Activated CD4-positive, alpha-beta T cell treated with anti-CD3 and anti-CD28 coated beads for 36 hours (primary cell): ENCODE measurements at regions not wholly inside any gene's neighbourhood (a gene's known extent, or its start where the extent isn't known, plus 50 kb on each side); places are given as distances from the start of the nearest gene placed in this dataset.

Experiments used
- ATAC-seq: fragments of 200-7000 bp; cut with Tn5 transposase; one replicate; pipeline ENCODE4 v1.10.0; 2021; ENCODE audit warnings: mild to moderate bottlenecking, moderate library complexity
- CTCF ChIA-PET: fragments of 350-600 bp; sonication (Branson Sonifier 250); formaldehyde crosslinking; loops from one replicate; lab custom pipeline; 2021; ENCODE audit warnings: antibody characterized with exemption; lab: Charles Lee
- POLR2A ChIA-PET: fragments of 350-600 bp; sonication (Branson Sonifier 250); formaldehyde crosslinking; loops from one replicate; lab custom pipeline; 2021; ENCODE audit warnings: antibody characterized with exemption, inconsistent platforms; lab: Charles Lee
- DNase-seq: peaks from one replicate; pipeline ENCODE4 v3.0.0-alpha.2; 2020
- H3K27ac Mint-ChIP-seq: one replicate; pipeline ENCODE4 v1.8.0; 2021; ENCODE audit warnings: mixed read lengths
- H3K27me3 Mint-ChIP-seq: one replicate; pipeline ENCODE4 v1.8.0; 2021; ENCODE audit warnings: mixed read lengths
- H3K36me3 Mint-ChIP-seq: one replicate; pipeline ENCODE4 v1.8.0; 2021; ENCODE audit warnings: low read depth, mixed read lengths
- H3K4me1 Mint-ChIP-seq: one replicate; pipeline ENCODE4 v1.8.0; 2021; ENCODE audit warnings: mixed read lengths
- H3K4me3 Mint-ChIP-seq: one replicate; pipeline ENCODE4 v1.8.0; 2021; ENCODE audit warnings: mild to moderate bottlenecking, moderate library complexity, mixed read lengths
- H3K9me3 Mint-ChIP-seq: one replicate; pipeline ENCODE4 v1.8.0; 2021; ENCODE audit warnings: low read depth, mixed read lengths
- intact Hi-C, 2 experiments: fragments of 100-400 bp; cut with DNase I in 1 of 2; cut with micrococcal nuclease in 1 of 2; formaldehyde crosslinking; loops; one replicate each; pipeline versions ENCODE4 v1.14.2 to v1.15.1; 2022 to 2024; cut with DNase I, micrococcal nuclease

DNA sequence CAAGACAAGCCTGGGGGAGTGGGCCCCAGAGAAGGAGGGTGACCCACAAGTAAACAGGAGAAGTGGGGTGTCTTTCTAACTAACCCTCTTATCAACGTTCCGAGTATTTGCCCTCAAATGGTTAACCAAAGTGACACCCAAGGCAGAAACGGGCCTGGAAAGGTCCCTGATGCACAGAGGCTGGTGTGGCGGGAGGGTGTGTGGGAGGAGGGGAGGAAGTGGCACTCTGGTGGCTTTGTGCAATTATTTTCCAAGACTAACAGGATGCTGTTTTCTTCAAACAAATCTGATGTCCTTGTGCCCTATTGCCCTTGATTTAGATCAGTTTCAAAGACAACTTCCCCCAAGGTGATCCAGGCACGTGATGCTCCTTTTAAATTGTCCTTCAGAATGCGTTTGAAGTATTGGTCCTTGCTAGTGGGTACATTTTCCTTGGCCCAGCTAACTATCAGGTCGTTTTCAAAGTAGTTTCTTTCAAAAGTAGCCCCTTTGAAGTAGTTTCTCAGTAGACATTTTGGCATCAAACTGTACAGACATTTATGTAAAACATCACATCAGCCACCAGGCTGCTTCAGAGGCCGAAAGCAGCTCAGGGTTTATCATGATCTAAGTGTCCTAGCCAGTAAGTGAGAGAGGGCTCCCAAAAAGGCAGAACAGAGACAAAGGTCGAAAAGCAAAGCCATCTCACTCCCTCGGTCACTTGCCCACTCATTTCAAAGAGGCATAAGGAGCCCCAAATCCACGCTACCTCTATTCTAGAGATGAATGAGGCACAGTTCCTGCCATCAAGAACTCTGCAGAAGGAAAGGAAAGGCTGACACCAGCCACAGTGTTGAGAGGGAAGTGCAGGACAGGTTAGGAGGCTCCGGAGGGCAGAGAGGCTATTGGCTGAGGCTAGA is 371.1 kb upstream of the ID2 start:
- H3K4me3 Mint-ChIP-seq: no peak overlapping the region
- ChIA-PET POLR2A (interaction anchor here (1.1 kb wide), 1 partner anchor 32 kb away, joined by 6 read pairs; no protein-coding TSS in a partner anchor), CTCF (interaction anchor here (0.8 to 1.1 kb wide), 2 partner anchors 10 to 96 kb away, joined by 3 read pairs; no protein-coding TSS in a partner anchor)
- ATAC-seq (peak; percentile 57), DNase-seq (peak; percentile 78)
- H3K4me1 Mint-ChIP-seq: peaks cover 46% of the 10 kb centered on the region
- intact Hi-C loops: loop anchor here in 1 of 2 experiments (10.0 kb wide), 1 partner anchor 174 kb away; no protein-coding TSS in a partner anchor
- no peaks in the 10 kb centered on the region for H3K9me3 Mint-ChIP-seq
- H3K27ac Mint-ChIP-seq: peak overlapping the region; percentile 66
- H3K27me3 Mint-ChIP-seq: no peaks in the 10 kb centered on the region
- H3K36me3 Mint-ChIP-seq: no peaks in the 10 kb centered on the region

- no peak for ATAC-seq
- peaks cover 38% of the 10 kb centered on the region for H3K4me1 Mint-ChIP-seq
- POLR2A ChIA-PET: no interaction called here
Measured at GRCh38 chr2:8312221-8312620, 369.6 kb upstream of the ID2 start.

DNA sequence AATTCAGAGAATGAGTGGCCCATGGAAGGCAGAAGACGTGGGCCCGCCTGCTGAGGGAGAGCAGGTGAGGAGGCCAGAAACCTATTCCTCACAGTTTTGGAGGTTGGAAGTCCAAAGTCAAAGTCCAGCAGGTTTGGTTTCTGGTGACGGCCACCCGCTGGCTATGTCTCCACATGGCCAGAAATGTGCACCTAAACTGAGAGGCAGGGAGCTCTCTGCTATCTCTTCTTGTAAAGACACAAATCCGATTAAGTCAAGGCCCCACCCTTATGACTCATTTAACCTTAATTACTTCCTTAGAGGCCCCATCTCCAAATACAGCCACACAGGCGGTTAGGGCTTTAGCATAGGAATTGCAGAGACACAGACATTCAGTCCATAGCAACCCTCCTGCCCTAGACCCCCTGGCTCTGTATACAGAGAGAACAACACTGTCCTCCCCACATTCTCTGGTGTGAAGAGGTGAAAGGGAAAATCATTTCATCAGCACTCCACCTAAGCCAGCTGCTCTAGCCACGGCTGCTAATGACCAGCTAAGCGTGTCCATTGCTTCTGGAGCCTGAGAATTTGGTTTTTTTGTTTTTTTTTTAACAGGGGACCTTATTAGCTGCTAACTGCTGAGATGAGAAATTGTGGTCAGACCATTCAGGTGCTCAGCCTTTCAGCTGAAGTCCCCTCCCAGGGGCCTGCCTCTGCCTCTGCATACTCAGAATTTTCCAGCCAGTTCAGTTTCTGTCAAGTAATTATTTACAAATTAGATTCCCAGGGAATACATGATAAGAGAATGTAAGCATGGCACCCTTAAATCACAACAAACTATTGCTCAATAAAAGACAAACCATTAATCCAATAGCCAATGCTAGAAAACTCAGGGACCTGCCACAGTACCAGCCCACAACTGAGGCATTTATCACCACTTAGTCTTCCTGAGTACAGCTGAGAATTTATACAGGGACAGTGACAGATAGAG is 368.7 kb upstream of the ID2 start:
- Mint-ChIP-seq H3K4me3 (no peak overlapping the region), H3K27ac (no peak overlapping the region), H3K9me3 (no peaks in the 10 kb centered on the region), H3K36me3 (no peaks in the 10 kb centered on the region), H3K4me1 (peaks cover 38% of the 10 kb centered on the region), H3K27me3 (peaks cover 5% of the 10 kb centered on the region)
- CTCF ChIA-PET: interaction anchor here (1.3 kb wide), 1 partner anchor 12 kb away, joined by 6 read pairs; no protein-coding TSS in a partner anchor
- ATAC-seq (peak; percentile 38), DNase-seq (no peak)
- POLR2A ChIA-PET: no interaction called here
- intact Hi-C loops: loop anchor here in 1 of 2 experiments (10.0 kb wide), 1 partner anchor 172 kb away; no protein-coding TSS in a partner anchor

More at GRCh38 chr2:8312221-8312620, 369.6 kb upstream of the ID2 start:
- Mint-ChIP-seq H3K9me3 (no peaks in the 10 kb centered on the region), H3K4me3 (no peak overlapping the region), H3K36me3 (no peaks in the 10 kb centered on the region), H3K27ac (peak overlapping the region; percentile 38), H3K27me3 (peaks cover 2% of the 10 kb centered on the region)
- DNase-seq: no peak
- CTCF ChIA-PET: no interaction called here
- intact Hi-C loops: loop anchor here in 1 of 2 experiments (10.0 kb wide), 1 partner anchor 173 kb away; no protein-coding TSS in a partner anchor

DNA sequence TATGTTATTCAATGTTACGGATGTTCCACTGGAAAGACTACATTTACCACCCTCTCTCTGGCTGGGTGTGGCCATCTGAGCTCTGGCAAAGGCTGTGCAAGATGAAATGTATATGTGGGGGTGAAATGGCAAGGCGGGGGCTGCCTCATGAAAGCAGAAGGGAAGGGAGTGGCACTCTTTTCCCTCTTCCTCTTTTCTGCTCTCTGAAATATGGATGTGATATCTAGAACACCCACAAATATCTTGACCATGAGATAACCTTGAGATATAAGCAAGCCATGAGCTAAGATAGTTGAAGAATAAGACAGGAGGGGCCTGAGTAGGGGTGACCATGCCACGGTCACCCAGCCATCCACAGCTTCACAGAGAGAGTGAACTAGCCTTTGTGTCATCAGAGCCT is 367.8 kb upstream of the ID2 start:
- DNase-seq (no peak), ATAC-seq (no peak)
- peaks cover 5% of the 10 kb centered on the region for H3K27me3 Mint-ChIP-seq
- ChIA-PET CTCF (interaction anchor here (0.6 to 1.3 kb wide), 2 partner anchors 11 to 227 kb away, joined by 3 to 6 read pairs; no protein-coding TSS in a partner anchor), POLR2A (no interaction called here)
- H3K27ac Mint-ChIP-seq: no peak overlapping the region
- intact Hi-C loops: loop anchor here in 1 of 2 experiments (10.0 kb wide), 1 partner anchor 171 kb away; no protein-coding TSS in a partner anchor
- H3K9me3 Mint-ChIP-seq: no peaks in the 10 kb centered on the region
- no peaks in the 10 kb centered on the region for H3K36me3 Mint-ChIP-seq
- H3K4me3 Mint-ChIP-seq: no peak overlapping the region
- peaks cover 41% of the 10 kb centered on the region for H3K4me1 Mint-ChIP-seq

DNA sequence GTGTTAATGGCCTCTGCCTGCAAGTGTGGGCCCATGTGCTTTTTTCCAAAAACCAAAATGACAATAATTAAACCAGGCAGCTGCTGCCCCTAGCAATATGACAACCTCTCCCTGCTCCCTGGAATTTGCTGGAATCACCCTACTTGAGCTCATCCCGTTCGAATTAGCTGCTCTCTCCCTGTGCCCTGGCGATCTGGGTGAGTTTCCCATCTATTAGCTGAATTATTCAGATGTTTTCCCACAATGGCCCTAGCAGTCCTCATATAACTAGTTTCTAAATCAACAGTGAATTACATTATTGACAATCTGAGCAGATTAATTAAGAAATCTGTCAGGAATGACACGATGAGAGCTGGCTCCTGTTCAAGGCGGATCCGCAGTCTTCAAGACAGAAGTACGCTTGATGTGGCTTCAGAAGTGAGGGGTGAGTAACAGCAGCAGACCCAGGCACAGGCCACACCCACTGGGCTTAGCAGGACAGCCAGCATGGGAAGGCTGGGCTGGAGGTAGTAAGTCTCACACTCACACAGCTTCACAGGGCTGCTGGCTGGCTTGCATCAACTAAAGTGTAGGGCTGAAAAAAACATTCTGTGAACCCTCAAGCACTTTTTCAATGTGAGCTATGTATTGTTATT is 366.2 kb upstream of the ID2 start:
- DNase-seq (no peak), ATAC-seq (no peak)
- ChIA-PET POLR2A (no interaction called here), CTCF (no interaction called here)
- Mint-ChIP-seq H3K4me1 (peaks cover 42% of the 10 kb centered on the region), H3K4me3 (no peak overlapping the region), H3K9me3 (no peaks in the 10 kb centered on the region), H3K27ac (no peak overlapping the region), H3K36me3 (no peaks in the 10 kb centered on the region), H3K27me3 (peaks cover 5% of the 10 kb centered on the region)
- intact Hi-C loops: loop anchor here in 1 of 2 experiments (10.0 kb wide), 1 partner anchor 169 kb away; no protein-coding TSS in a partner anchor

- POLR2A ChIA-PET: no interaction called here
- no peaks in the 10 kb centered on the region for H3K36me3 Mint-ChIP-seq
- CTCF ChIA-PET: no interaction called here
- no peak overlapping the region for H3K27ac Mint-ChIP-seq
- H3K4me3 Mint-ChIP-seq: no peak overlapping the region
- H3K9me3 Mint-ChIP-seq: no peaks in the 10 kb centered on the region
- ATAC-seq: no peak
- intact Hi-C loops: loop anchor here in 1 of 2 experiments (10.0 kb wide), 1 partner anchor 168 kb away; no protein-coding TSS in a partner anchor
- no peak for DNase-seq
- peaks cover 5% of the 10 kb centered on the region for H3K27me3 Mint-ChIP-seq
- peaks cover 35% of the 10 kb centered on the region for H3K4me1 Mint-ChIP-seq
Measured at GRCh38 chr2:8316356-8316755, 365.5 kb upstream of the ID2 start.

DNA sequence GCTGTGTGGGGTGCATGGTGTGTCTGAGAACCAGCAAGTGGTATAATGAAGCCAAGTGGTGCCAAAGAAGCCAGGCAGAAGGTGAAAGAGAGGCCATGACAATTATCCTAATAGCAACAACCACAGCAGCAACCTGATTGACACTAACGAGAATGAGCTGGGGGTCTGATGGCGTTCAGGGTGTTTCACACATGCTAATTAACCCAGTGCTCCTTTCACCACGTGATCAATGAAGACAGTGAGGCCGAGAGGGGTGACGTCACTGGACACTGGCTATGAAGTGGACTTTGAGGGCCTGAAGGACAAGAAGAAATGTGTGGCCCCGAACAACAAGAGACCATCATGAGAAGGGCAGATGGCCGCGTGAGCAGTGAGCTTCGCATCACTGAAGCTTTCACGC is 364.4 kb upstream of the ID2 start:
- Mint-ChIP-seq H3K36me3 (no peaks in the 10 kb centered on the region), H3K27ac (no peak overlapping the region), H3K4me1 (peaks cover 26% of the 10 kb centered on the region), H3K27me3 (peaks cover 5% of the 10 kb centered on the region), H3K4me3 (no peak overlapping the region), H3K9me3 (no peaks in the 10 kb centered on the region)
- ChIA-PET POLR2A (no interaction called here), CTCF (interaction anchor here (0.6 to 1.0 kb wide), 2 partner anchors 11 to 130 kb away, joined by 3 to 4 read pairs; no protein-coding TSS in a partner anchor)
- intact Hi-C loops: loop anchor here in 1 of 2 experiments (10.0 kb wide), 1 partner anchor 167 kb away; no protein-coding TSS in a partner anchor
- DNase-seq: no peak
- no peak for ATAC-seq

DNA sequence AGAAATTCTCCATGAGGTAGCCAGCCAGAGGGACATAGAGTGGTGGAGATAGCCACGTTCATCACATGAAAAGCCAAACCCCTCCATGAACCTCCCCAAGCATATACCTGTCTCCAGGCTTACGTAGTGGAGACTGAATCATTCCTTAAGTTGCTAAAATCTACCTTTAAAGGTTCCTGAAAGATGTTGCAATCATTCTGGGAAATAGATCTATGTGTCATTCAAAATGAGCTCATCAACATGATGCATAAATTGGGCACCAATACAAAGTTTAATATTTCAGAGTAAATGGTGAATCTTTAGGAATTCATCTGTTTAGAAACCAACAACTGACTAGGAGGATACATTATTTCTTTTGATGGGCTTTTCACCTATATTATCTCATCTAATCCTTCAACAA is 362.6 kb upstream of the ID2 start:
- intact Hi-C loops: loop anchor here in 1 of 2 experiments (10.0 kb wide), 1 partner anchor 166 kb away; no protein-coding TSS in a partner anchor
- ChIA-PET POLR2A (interaction anchor here (0.6 to 0.7 kb wide), 2 partner anchors 18 to 169 kb away, joined by 3 read pairs; no protein-coding TSS in a partner anchor), CTCF (interaction anchor here (0.5 to 2.0 kb wide), 4 partner anchors 10 to 1467 kb away, joined by 3 to 5 read pairs (median 3); no protein-coding TSS in a partner anchor)
- Mint-ChIP-seq H3K27ac (no peak overlapping the region), H3K27me3 (peaks cover 9% of the 10 kb centered on the region), H3K36me3 (no peaks in the 10 kb centered on the region), H3K9me3 (no peaks in the 10 kb centered on the region), H3K4me1 (peaks cover 17% of the 10 kb centered on the region), H3K4me3 (no peak overlapping the region)
- peak; percentile 61 for ATAC-seq
- no peak for DNase-seq

DNA sequence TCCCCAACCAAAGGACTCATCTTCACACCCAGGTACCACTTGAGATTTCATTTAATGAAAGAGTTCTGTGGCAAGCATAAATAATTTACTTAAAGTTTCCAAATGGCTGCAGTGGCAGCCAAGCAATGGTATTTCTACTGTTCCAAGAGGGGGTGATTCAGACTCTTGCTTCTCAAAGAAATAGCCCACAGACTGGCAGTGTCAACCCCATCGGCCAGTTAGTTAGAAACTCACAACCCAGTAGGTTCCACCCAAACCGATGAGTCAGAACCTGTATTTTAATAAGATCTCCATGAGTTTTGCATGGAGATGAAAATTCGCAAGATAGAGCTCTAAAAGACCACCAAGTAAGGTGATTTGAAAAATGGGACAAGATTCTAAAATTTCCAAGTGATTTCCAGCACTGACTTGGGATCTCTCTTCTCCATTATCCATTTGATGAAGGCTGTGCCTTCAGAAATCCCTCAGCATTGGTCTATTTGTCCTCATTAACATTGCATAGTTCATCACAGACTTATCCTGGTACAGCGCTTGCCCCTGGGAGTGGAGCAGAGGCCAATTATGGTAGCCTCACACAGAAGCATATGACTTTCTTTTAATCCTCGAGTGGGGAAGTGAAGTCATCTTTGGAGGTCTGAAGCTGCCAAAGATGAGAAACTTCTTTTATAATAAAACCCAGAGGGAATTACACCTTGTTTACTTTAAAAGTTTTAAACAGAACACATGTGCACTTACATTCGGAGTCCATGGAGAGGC is 361.4 kb upstream of the ID2 start:
- Mint-ChIP-seq H3K4me1 (peaks cover 30% of the 10 kb centered on the region), H3K27ac (no peak overlapping the region), H3K4me3 (no peak overlapping the region), H3K27me3 (peaks cover 12% of the 10 kb centered on the region), H3K36me3 (no peaks in the 10 kb centered on the region), H3K9me3 (no peaks in the 10 kb centered on the region)
- ATAC-seq: peak; percentile 31
- intact Hi-C loops: no loop called here
- DNase-seq: no peak
- POLR2A ChIA-PET: no interaction called here
- CTCF ChIA-PET: interaction anchor here (2.0 kb wide), 1 partner anchor 8 kb away, joined by 5 read pairs; no protein-coding TSS in a partner anchor

DNA sequence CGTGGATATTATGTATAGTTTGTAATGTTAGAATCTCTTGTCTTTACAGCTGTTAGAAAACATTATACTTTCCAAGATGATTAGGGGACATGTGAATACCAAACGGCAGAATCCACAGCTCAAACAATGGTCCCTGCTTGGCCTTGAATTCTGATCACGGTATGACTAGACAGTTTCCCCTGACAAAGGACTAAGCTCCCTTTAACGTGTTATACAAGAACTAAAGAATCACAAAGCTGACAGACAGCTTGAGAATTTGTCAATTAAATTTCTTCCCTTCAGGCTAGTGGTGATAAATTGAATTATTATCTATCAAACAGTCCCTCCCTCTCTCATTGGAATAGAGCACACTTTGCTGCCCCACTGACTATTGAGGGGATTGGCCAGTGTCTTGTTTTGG is 359.2 kb upstream of the ID2 start:
- Mint-ChIP-seq H3K4me3 (no peak overlapping the region), H3K4me1 (peaks cover 33% of the 10 kb centered on the region), H3K36me3 (no peaks in the 10 kb centered on the region), H3K27ac (no peak overlapping the region), H3K9me3 (no peaks in the 10 kb centered on the region), H3K27me3 (peaks cover 10% of the 10 kb centered on the region)
- intact Hi-C loops: no loop called here
- DNase-seq (no peak), ATAC-seq (no peak)
- CTCF ChIA-PET: interaction anchor here (0.5 kb wide), 1 partner anchor 844 kb away, joined by 3 read pairs; no protein-coding TSS in a partner anchor
- POLR2A ChIA-PET: no interaction called here
